SK-MEL-5 (cell line): ENCODE measurements at regions not wholly inside any gene's neighbourhood (a gene's known extent, or its start where the extent isn't known, plus 50 kb on each side); places are given as distances from the start of the nearest gene placed in this dataset.
"Not testable (repeated sequence)": the region's sequence is repeated elsewhere in the genome, so short reads cannot be mapped to it uniquely, and the experiment has no call there.

Source experiments
- DNase-seq: peaks from one replicate; pipeline ENCODE4 v3.0.0-alpha.2; 2016; ENCODE audit warnings: low read depth, low spot score
- in situ Hi-C: cut with HindIII; loops from 2 replicates; pipeline ENCODE4 v1.10.0; 2016; ENCODE audit warnings: low sequenced_read_pairs, high pct_unique_total_duplicates, low pct_unique_long_range_greater_than_20kb

GRCh38 chr5:57405984-57406383 lies 76.6 kb downstream of the ACTBL2 start:
- in situ Hi-C loops: no loop called here
- DNase-seq: no peak

GRCh38 chr5:57402761-57403160 lies 79.8 kb downstream of the ACTBL2 start:
- no peak for DNase-seq
- in situ Hi-C loops: no loop called here

GRCh38 chr5:57402348-57402747 lies 80.3 kb downstream of the ACTBL2 start:
- in situ Hi-C loops: no loop called here
- no peak for DNase-seq

- DNase-seq: no peak
- in situ Hi-C loops: no loop called here
Observed at GRCh38 chr5:57398413-57399093, 84.1 kb downstream of the ACTBL2 start.

GRCh38 chr5:57396701-57397100 lies 85.9 kb downstream of the ACTBL2 start:
- peak; percentile 50 for DNase-seq
- in situ Hi-C loops: no loop called here

GRCh38 chr5:57394421-57395210 lies 88.0 kb downstream of the ACTBL2 start:
- peak; percentile 97 for DNase-seq
- in situ Hi-C loops: no loop called here

GRCh38 chr5:57386958-57387357 lies 95.7 kb downstream of the ACTBL2 start:
- no peak for DNase-seq
- in situ Hi-C loops: no loop called here

GRCh38 chr5:57383093-57383861 lies 99.3 kb downstream of the ACTBL2 start:
- peak; percentile 81 for DNase-seq
- in situ Hi-C loops: no loop called here

- in situ Hi-C loops: no loop called here
- no peak for DNase-seq
Observed at GRCh38 chr5:57382655-57383054, 100.0 kb downstream of the ACTBL2 start.

GRCh38 chr5:57370376-57370775 lies 112.2 kb downstream of the ACTBL2 start:
- peak; percentile 83 for DNase-seq
- in situ Hi-C loops: no loop called here

- in situ Hi-C loops: no loop called here
- no peak for DNase-seq
Observed at GRCh38 chr5:57368010-57368409, 114.6 kb downstream of the ACTBL2 start.

- in situ Hi-C loops: no loop called here
- DNase-seq: no peak
Observed at GRCh38 chr5:57366744-57367143, 115.9 kb downstream of the ACTBL2 start.

- no peak for DNase-seq
- in situ Hi-C loops: no loop called here
Observed at GRCh38 chr5:57362951-57363350, 119.7 kb downstream of the ACTBL2 start.

GRCh38 chr5:57360871-57361270 lies 121.7 kb downstream of the ACTBL2 start:
- DNase-seq: no peak
- in situ Hi-C loops: no loop called here

- in situ Hi-C loops: no loop called here
- DNase-seq: no peak
Observed at GRCh38 chr5:57358796-57359592, 123.6 kb downstream of the ACTBL2 start.

GRCh38 chr5:57356850-57357249 lies 125.8 kb downstream of the ACTBL2 start:
- DNase-seq, in situ Hi-C loops: not testable (repeated sequence)

- in situ Hi-C loops: no loop called here
- peak; percentile 16 for DNase-seq
Observed at GRCh38 chr5:57349214-57349613, 133.4 kb downstream of the ACTBL2 start.
